K562 (cell line): ENCODE measurements at regions not wholly inside any gene's neighbourhood (a gene's known extent, or its start where the extent isn't known, plus 50 kb on each side); places are given as distances from the start of the nearest gene placed in this dataset.

Source experiments
- ATAC-seq: fragments of 200-7000 bp; cut with Tn5 transposase; 3 replicates; pipeline ENCODE4 v1.9.1; 2020; ENCODE audit warnings: moderate library complexity
- BruUV-seq: library from RNA; stranded (reverse); fragments of 400-500 nt; replicated peaks from 2 replicates; lab custom pipeline; 2021; lab: Mats Ljungman, UMichigan
- CTCF ChIA-PET: fragments of 300-600 bp; formaldehyde crosslinking; extraction: SDS; loops from one replicate; lab custom pipeline; 2021; ENCODE audit warnings: low intra/inter-chr PET ratio; lab: Yijun Ruan, JAX
- POLR2A ChIA-PET: fragments of 300-600, 350-650 bp; sonication (Branson Sonifier 250); formaldehyde crosslinking; extraction: SDS; loops from one replicate; lab custom pipeline; 2021; ENCODE audit warnings: antibody characterized with exemption, inconsistent platforms; lab: Yijun Ruan, JAX
- DNase-seq, 4 experiments: peaks; one replicate each; pipeline versions ENCODE4 v3.0.0 to v3.0.0-alpha.2; 2011 to 2018; ENCODE audit warnings: low spot score in 3 of 4, mixed read lengths in 3 of 4; ENCODE audit errors: extremely low read depth in 1 of 4
- FAIRE-seq: peaks from 2 replicates; lab custom pipeline; 2011; peaks lifted over from hg19 to GRCh38; lab: Jason Lieb, UNC
- H2AFZ ChIP-seq: 2 replicates; pipeline ENCODE4 v1.6.0; 2011; ENCODE audit warnings: low read depth, low read length, control low read depth, inconsistent platforms
- H3K27ac ChIP-seq: fragments of 200-600 bp; 3 replicates; pipeline ENCODE4 v1.8.0; 2011; ENCODE audit warnings: low read depth, mild to moderate bottlenecking, control low read depth, inconsistent platforms, low read length, moderate library complexity, mixed read lengths; ENCODE audit errors: extremely low read depth
- H3K27me3 ChIP-seq, 2 experiments: fragments of 300-600 bp in 1 of 2; 2 replicates in 1 of 2; 3 replicates in 1 of 2; pipeline versions ENCODE4 v1.6.0 to v1.8.0; 2011; ENCODE audit warnings: inconsistent platforms in 2 of 2, low read length in 2 of 2, mild to moderate bottlenecking in 1 of 2, mixed read lengths in 1 of 2, moderate library complexity in 1 of 2; ENCODE audit not compliant: control insufficient read depth in 2 of 2, insufficient read depth in 2 of 2
- H3K36me3 ChIP-seq: fragments of 300-600 bp; 3 replicates; pipeline ENCODE4 v1.8.0; 2011; ENCODE audit warnings: mild to moderate bottlenecking, low read length, inconsistent platforms; ENCODE audit not compliant: control insufficient read depth, insufficient read depth
- H3K4me1 ChIP-seq, 2 experiments: fragments of 200-600 bp in 1 of 2; replicated peaks in 1 of 2; 2 replicates in 1 of 2; 3 replicates in 1 of 2; pipeline versions ENCODE4 v1.5.1 to v1.8.0; 2011; ENCODE audit warnings: inconsistent platforms in 2 of 2, low read length in 2 of 2, mild to moderate bottlenecking in 1 of 2, mixed read lengths in 1 of 2, moderate library complexity in 1 of 2; ENCODE audit not compliant: control insufficient read depth in 2 of 2, insufficient read depth in 2 of 2
- H3K4me2 ChIP-seq: 2 replicates; pipeline ENCODE4 v1.6.1; 2011; ENCODE audit warnings: low read length, control low read depth, inconsistent platforms, mixed read lengths; ENCODE audit not compliant: insufficient read depth
- H3K4me3 ChIP-seq: fragments of 200-600 bp; sonication (generic), shearing (Covaris generic); 2 replicates; pipeline ENCODE4 v1.5.1; 2016; ENCODE audit warnings: control low read depth, inconsistent platforms
- H3K79me2 ChIP-seq: fragments of 200-600 bp; 3 replicates; pipeline ENCODE4 v1.8.0; 2011; ENCODE audit warnings: low read length, inconsistent platforms; ENCODE audit not compliant: control insufficient read depth, insufficient read depth
- H3K9ac ChIP-seq, 2 experiments: 2 replicates each; pipeline versions ENCODE4 v1.6.0 to v1.6.1; 2011; ENCODE audit warnings: low read depth in 2 of 2, low read length in 2 of 2, control low read depth in 1 of 2, inconsistent platforms in 1 of 2, mild to moderate bottlenecking in 1 of 2, mixed read lengths in 1 of 2; ENCODE audit not compliant: insufficient read depth in 1 of 2
- H3K9me1 ChIP-seq: one replicate; pipeline ENCODE4 v1.6.0; 2011; ENCODE audit warnings: inconsistent platforms, mild to moderate bottlenecking, low read length, moderate library complexity; ENCODE audit not compliant: control insufficient read depth, insufficient read depth
- H3K9me3 ChIP-seq: replicated peaks from 2 replicates; pipeline ENCODE4 v1.5.1; 2011; ENCODE audit warnings: low read depth, low read length, inconsistent platforms; ENCODE audit not compliant: control insufficient read depth, insufficient read depth
- H4K20me1 ChIP-seq: replicated peaks from 2 replicates; pipeline ENCODE4 v1.6.1; 2011; ENCODE audit warnings: low read length, inconsistent platforms, mixed read lengths; ENCODE audit not compliant: control insufficient read depth, insufficient read depth
- KLF10 ChIP-seq: fragments of 250-450 bp; sonication (Bioruptor Pico); IDR thresholded peaks from 2 replicates; pipeline ENCODE4 v1.6.1; 2021; ENCODE audit warnings: matching md5 sums
- MEF2D ChIP-seq: conservative IDR thresholded peaks from 2 replicates; pipeline ENCODE4 v1.6.1; 2016; ENCODE audit warnings: low read depth, missing genetic modification characterization, missing compliant biosample characterization
- NR2C1 ChIP-seq, 2 experiments: fragments of 450-650 bp; IDR thresholded peaks; 2 replicates each; pipeline ENCODE4 v1.6.1; 2017; ENCODE audit warnings: mild to moderate bottlenecking in 2 of 2, antibody characterized with exemption in 1 of 2, inconsistent platforms in 1 of 2, missing compliant biosample characterization in 1 of 2, missing genetic modification characterization in 1 of 2
- PCBP1 ChIP-seq: fragments of 200-400 bp; formaldehyde crosslinking; IDR thresholded peaks from 2 replicates; pipeline ENCODE4 v1.6.1; 2018; ENCODE audit warnings: mild to moderate bottlenecking, low read depth, low read length; ENCODE audit not compliant: poor library complexity, severe bottlenecking
- ZNF589 ChIP-seq: fragments of 200-800 bp; sonication (Bioruptor generic); IDR thresholded peaks from 2 replicates; pipeline ENCODE4 v1.6.1; 2016; ENCODE audit warnings: low read depth, missing genetic modification characterization, missing compliant biosample characterization
- WGBS: fragments of 100-300 bp; shearing (Covaris generic); methylation state at CpG from one replicate; pipeline ENCODE4 v1.1.6; 2016; ENCODE audit warnings: low coverage, mixed read lengths; ENCODE audit not compliant: insufficient coverage; ENCODE audit errors: missing lambda C conversion rate; 5-methylcytosine and 5-hydroxymethylcytosine counted together
- in situ Hi-C: fragments of 300-500 bp; cut with MboI; formaldehyde crosslinking; loops from 4 replicates; pipeline ENCODE4 v1.15.0; 2018; ENCODE audit warnings: inconsistent platforms, mixed read lengths
- intact Hi-C: fragments of 100-400 bp; cut with micrococcal nuclease; formaldehyde crosslinking; loops from 2 replicates; pipeline ENCODE4 v1.14.2; 2022
- TF ChIP-seq, protein P1 (sequence below), 2 experiments: fragments of 450-650 bp; formaldehyde crosslinking in 1 of 2; IDR thresholded peaks; 2 replicates each; pipeline versions ENCODE4 v1.4.0 to v1.6.1; 2014 to 2020; ENCODE audit warnings: mild to moderate bottlenecking in 2 of 2, borderline replicate concordance in 1 of 2, low read depth in 1 of 2

GRCh38 chr5:135724617-135725016, 109.8 kb upstream of the SLC25A48 start:
- Histone ChIP-seq H2AFZ (no peak overlapping the region), H3K36me3 (no peaks in the 10 kb centered on the region), H3K4me3 (no peak overlapping the region), H3K27ac (no peak overlapping the region), H3K9ac (no peak overlapping the region), H3K9me1 (no peaks in the 10 kb centered on the region), H3K4me1 (no peaks in the 10 kb centered on the region), H4K20me1 (no peaks in the 10 kb centered on the region), H3K4me2 (no peak overlapping the region), H3K79me2 (no peaks in the 10 kb centered on the region), H3K27me3 (peaks cover 0 to 22% of the 10 kb centered on the region in 2 experiments; a peak in 2 of 5 replicates), H3K9me3 (no peaks in the 10 kb centered on the region)
- 0% methylated on average over 2 of the region's 2 CpGs for WGBS
- TF ChIP-seq NR2C1 (IDR thresholded peaks at IDR 0.05): no peak
- TF ChIP-seq NR2C1 (tag; IDR thresholded peaks at IDR 0.05): 0 out of 2 replicates have a peak, but pooled peaks have one; percentile 29
- no peak for TF ChIP-seq KLF10 (CRISPR knock-in tag)
- no peak for ATAC-seq
- POLR2A ChIA-PET: no interaction called here
- intact Hi-C loops: loop anchor here (5.0 kb wide), 1 partner anchor 157 kb away; no protein-coding TSS in a partner anchor
- no TSS peak for BruUV-seq
- CTCF ChIA-PET: no interaction called here
- no peak for FAIRE-seq
- no peak for DNase-seq
- in situ Hi-C loops: loop anchor here (10.0 kb wide), 1 partner anchor 260 kb away; no protein-coding TSS in a partner anchor

DNA sequence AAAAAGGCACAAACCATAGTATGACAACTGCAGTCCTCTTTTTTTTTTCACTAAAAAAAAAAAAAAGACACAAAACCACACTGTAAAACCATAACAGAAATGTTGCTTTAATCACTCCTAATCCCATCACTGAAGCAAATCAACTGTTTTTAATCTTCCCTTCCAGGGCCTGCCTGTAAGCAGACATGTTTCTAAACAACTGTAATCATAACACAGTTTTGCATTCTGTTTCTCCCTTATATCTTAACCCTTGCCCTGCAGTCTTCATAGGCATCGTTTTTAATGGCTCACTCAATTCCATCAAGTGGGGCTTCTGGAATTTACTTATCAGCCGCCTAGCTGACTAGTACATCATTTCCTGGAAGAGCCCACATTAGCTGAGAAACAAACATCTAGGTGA, 111.0 kb upstream of the SLC25A48 start:
- Histone ChIP-seq H3K4me3 (no peak overlapping the region), H3K9ac (no peak overlapping the region), H3K4me2 (no peak overlapping the region), H3K9me3 (no peaks in the 10 kb centered on the region), H3K27ac (no peak overlapping the region), H3K79me2 (no peaks in the 10 kb centered on the region), H3K36me3 (no peaks in the 10 kb centered on the region), H3K4me1 (no peaks in the 10 kb centered on the region), H3K9me1 (no peaks in the 10 kb centered on the region), H3K27me3 (peaks cover 0 to 22% of the 10 kb centered on the region in 2 experiments; a peak in 2 of 5 replicates), H4K20me1 (no peaks in the 10 kb centered on the region), H2AFZ (no peak overlapping the region)
- no peak for ATAC-seq
- no peak for FAIRE-seq
- WGBS: 0% methylated on average over 2 of the region's 2 CpGs
- BruUV-seq: no TSS peak
- ChIA-PET POLR2A (interaction anchor here (0.7 kb wide), 1 partner anchor 165 kb away, joined by 3 read pairs; no protein-coding TSS in a partner anchor), CTCF (no interaction called here)
- intact Hi-C loops (no loop called here), in situ Hi-C loops (loop anchor here (10.0 kb wide), 1 partner anchor 259 kb away; no protein-coding TSS in a partner anchor)
- no peak for DNase-seq
- TF ChIP-seq PCBP1: no peak
- no peak for TF ChIP-seq MEF2D (tag)
- TF ChIP-seq, protein P1, sequence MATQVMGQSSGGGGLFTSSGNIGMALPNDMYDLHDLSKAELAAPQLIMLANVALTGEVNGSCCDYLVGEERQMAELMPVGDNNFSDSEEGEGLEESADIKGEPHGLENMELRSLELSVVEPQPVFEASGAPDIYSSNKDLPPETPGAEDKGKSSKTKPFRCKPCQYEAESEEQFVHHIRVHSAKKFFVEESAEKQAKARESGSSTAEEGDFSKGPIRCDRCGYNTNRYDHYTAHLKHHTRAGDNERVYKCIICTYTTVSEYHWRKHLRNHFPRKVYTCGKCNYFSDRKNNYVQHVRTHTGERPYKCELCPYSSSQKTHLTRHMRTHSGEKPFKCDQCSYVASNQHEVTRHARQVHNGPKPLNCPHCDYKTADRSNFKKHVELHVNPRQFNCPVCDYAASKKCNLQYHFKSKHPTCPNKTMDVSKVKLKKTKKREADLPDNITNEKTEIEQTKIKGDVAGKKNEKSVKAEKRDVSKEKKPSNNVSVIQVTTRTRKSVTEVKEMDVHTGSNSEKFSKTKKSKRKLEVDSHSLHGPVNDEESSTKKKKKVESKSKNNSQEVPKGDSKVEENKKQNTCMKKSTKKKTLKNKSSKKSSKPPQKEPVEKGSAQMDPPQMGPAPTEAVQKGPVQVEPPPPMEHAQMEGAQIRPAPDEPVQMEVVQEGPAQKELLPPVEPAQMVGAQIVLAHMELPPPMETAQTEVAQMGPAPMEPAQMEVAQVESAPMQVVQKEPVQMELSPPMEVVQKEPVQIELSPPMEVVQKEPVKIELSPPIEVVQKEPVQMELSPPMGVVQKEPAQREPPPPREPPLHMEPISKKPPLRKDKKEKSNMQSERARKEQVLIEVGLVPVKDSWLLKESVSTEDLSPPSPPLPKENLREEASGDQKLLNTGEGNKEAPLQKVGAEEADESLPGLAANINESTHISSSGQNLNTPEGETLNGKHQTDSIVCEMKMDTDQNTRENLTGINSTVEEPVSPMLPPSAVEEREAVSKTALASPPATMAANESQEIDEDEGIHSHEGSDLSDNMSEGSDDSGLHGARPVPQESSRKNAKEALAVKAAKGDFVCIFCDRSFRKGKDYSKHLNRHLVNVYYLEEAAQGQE (IDR thresholded peaks at IDR 0.05; ENCODE audit: borderline replicate concordance): no peak
- TF ChIP-seq, protein P1 (CRISPR knock-in tag; IDR thresholded peaks at IDR 0.05; ENCODE audit: low read depth): no peak
- TF ChIP-seq ZNF589 (CRISPR knock-in tag): no peak
